DMS 273 treated with DMSO at 0.1 percent for 48 hours (cell line): ENCODE measurements at regions not wholly inside any gene's neighbourhood (a gene's known extent, or its start where the extent isn't known, plus 50 kb on each side); places are given as distances from the start of the nearest gene placed in this dataset.
A peak's percentile ranks its signal among the peaks of the same experiment; 100 is the strongest.
"Not testable (repeated sequence)": the region's sequence is repeated elsewhere in the genome, so short reads cannot be mapped to it uniquely, and the experiment has no call there.

Experiments used
- DNase-seq: peaks from one replicate; lab custom pipeline; 2025; lab: John Stamatoyannopoulos, UW

- DNase-seq, result no peak
Measured at GRCh38 chr11:90556026-90556425, 333.2 kb upstream of the CHORDC1 start.

GRCh38 chr11:90555477-90555876 is 332.6 kb upstream of the CHORDC1 start:
- no peak for DNase-seq

- DNase-seq, result no peak
Measured at GRCh38 chr11:90542092-90542491, 319.2 kb upstream of the CHORDC1 start.

- no peak for DNase-seq
Measured at GRCh38 chr11:90536301-90536700, 313.5 kb upstream of the CHORDC1 start.

- DNase-seq, result no peak
Measured at GRCh38 chr11:90532125-90532524, 309.3 kb upstream of the CHORDC1 start.

GRCh38 chr11:90531001-90531400 is 308.2 kb upstream of the CHORDC1 start:
- no peak for DNase-seq

- DNase-seq, result no peak
Measured at GRCh38 chr11:90525962-90526361, 303.1 kb upstream of the CHORDC1 start.

- DNase-seq, result no peak
Measured at GRCh38 chr11:90512846-90513245, 290.0 kb upstream of the CHORDC1 start.

GRCh38 chr11:90510839-90511238 is 288.0 kb upstream of the CHORDC1 start:
- DNase-seq, result no peak

GRCh38 chr11:90500922-90501568 is 278.2 kb upstream of the CHORDC1 start:
- DNase-seq, result no peak

GRCh38 chr11:90496722-90497121 is 273.9 kb upstream of the CHORDC1 start:
- no peak for DNase-seq

- DNase-seq, result no peak
Measured at GRCh38 chr11:90493379-90493778, 270.5 kb upstream of the CHORDC1 start.

GRCh38 chr11:90491466-90491865 is 268.6 kb upstream of the CHORDC1 start:
- no peak for DNase-seq

GRCh38 chr11:90476442-90477007 is 253.7 kb upstream of the CHORDC1 start:
- DNase-seq, result peak; percentile 4

- DNase-seq, result no peak
Measured at GRCh38 chr11:90468923-90469322, 246.1 kb upstream of the CHORDC1 start.

GRCh38 chr11:90465553-90465952 is 242.7 kb upstream of the CHORDC1 start:
- DNase-seq, result no peak

- not testable (repeated sequence) for DNase-seq
Measured at GRCh38 chr11:90455347-90455920, 232.6 kb upstream of the CHORDC1 start.

GRCh38 chr11:90453525-90453924 is 230.7 kb upstream of the CHORDC1 start:
- no peak for DNase-seq

- no peak for DNase-seq
Measured at GRCh38 chr11:90449606-90450005, 226.8 kb upstream of the CHORDC1 start.

GRCh38 chr11:90448256-90448655 is 225.4 kb upstream of the CHORDC1 start:
- no peak for DNase-seq

GRCh38 chr11:90447618-90448017 is 224.8 kb upstream of the CHORDC1 start:
- DNase-seq, result no peak

- no peak for DNase-seq
Measured at GRCh38 chr11:90446207-90446606, 223.4 kb upstream of the CHORDC1 start.

- DNase-seq, result no peak
Measured at GRCh38 chr11:90438069-90438468, 215.2 kb upstream of the CHORDC1 start.

- no peak for DNase-seq
Measured at GRCh38 chr11:90434858-90435257, 212.0 kb upstream of the CHORDC1 start.
